ENCODE measurements at regions not wholly inside any gene's neighbourhood (a gene's known extent, or its start where the extent isn't known, plus 50 kb on each side); places are given as distances from the start of the nearest gene placed in this dataset.

DNA sequence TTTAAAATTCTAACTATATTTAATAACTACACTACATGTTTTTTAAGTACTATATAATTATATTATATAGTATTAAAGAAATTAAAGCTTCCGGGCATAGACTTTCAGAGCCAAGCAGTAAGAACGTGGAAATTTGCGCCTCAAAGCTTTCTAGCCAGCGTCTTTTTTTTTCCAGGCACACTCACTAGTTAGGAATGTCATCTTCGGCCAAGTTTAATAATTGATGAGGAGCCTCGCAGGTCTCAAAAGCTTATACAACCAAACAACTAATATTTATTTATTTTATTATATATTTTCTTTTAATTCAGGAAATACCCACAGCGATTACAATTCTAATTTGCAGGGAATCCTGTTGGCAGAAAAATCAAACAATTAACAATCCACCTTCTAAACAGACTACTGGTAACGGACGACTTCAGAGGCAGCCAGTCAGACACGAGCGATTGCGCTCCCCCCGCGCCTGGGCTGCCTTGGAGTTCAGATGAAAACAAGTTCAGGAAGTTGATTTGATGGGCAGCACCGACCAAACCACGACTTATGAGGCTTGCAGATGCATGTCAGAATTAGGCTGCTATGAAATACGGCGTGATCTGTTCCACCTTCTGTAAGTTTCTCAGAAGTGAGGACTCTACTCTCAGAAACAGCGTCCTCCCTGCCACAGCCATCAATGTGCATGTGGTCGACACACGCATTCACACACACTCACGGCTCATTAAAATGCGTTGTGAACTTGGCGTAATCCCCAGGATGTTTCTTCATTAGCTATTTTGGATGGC lies 431.8 kb upstream of the MGMT start:
- in situ Hi-C loops (cut with MboI; ENCODE audit: low sequenced_read_pairs), result loop anchor here (25.0 kb wide), 1 partner anchor 952 kb away; no protein-coding TSS in a partner anchor

- in situ Hi-C loops (cut with MboI; ENCODE audit: low sequenced_read_pairs), result loop anchor here (25.0 kb wide), 1 partner anchor 949 kb away; no protein-coding TSS in a partner anchor
Measured at GRCh38 chr10:129038522-129038921, 428.5 kb upstream of the MGMT start.

DNA sequence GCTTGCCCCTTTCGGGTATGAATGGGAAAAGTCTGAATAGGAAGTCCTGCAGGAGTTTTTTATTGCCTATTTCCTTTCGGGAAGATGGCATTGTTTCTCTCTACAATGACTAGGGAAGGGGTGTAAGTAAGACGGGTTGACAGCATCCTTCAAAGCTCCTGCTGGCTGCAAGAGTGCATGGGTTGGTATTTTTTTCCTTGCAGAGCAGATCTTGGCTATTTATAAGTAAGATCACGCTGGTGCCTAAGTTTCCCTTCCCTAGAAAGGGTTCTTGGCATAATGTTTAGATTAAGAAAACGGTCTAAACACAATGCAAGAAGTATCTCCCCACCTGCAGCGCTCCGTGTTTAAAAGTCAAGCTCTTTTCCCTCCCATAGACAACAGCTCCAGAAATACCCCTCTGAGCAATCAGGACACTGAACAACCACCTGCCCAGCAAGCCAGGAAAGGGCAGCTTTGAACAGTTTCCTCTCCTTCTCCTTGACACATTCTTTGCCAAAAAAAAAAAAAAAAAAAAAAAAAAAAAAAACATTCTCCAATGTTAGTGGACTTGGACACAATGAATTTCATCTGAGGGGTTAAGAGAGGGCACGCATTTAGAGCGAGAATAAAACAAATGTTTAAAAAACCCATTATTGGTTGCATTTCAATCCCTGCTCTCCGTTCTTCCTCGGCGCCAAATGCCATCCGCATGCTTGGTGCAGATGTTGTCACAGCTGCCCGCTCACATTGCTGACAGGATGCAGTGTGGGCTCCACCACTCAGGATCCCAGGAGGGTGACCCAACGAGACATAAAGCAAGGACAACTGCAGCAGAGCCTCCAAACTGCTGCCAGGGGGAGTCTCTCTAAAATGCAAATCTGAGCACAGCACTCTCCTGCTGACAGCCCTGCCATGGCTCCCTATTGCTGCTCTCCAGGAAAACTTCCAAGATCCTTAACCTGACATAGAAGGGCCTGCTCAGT lies 427.4 kb upstream of the MGMT start:
- in situ Hi-C loops (cut with MboI; ENCODE audit: low sequenced_read_pairs), result loop anchor here (25.0 kb wide), 1 partner anchor 948 kb away; no protein-coding TSS in a partner anchor

GRCh38 chr10:129040377-129040776 lies 426.7 kb upstream of the MGMT start:
- in situ Hi-C loops (cut with MboI; ENCODE audit: low sequenced_read_pairs), result loop anchor here (25.0 kb wide), 1 partner anchor 947 kb away; no protein-coding TSS in a partner anchor

DNA sequence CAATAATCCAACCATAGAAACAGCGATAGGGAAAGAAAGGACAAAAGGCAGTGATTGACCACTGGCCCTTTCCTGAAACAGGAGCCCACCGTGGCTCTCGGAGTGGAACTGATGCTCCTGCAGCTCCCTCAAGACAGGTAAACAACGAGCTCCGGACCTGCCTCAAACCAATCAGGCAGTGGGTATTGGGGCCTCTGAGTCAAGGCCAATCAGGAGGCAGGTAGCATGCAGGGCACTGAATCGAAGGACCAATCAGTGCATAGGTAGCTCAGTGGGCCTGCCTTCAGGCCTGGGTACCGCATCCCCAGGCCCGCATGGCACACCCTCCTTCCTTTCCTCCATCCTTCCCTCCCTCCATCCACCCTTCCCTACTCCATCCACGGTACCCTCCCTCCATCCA lies 425.1 kb upstream of the MGMT start:
- in situ Hi-C loops (cut with MboI; ENCODE audit: low sequenced_read_pairs), result loop anchor here (25.0 kb wide), 1 partner anchor 945 kb away; no protein-coding TSS in a partner anchor

GRCh38 chr10:129042776-129043595 lies 424.1 kb upstream of the MGMT start:
- in situ Hi-C loops (cut with MboI; ENCODE audit: low sequenced_read_pairs), result loop anchor here (25.0 kb wide), 1 partner anchor 944 kb away; no protein-coding TSS in a partner anchor

GRCh38 chr10:129043691-129044090 lies 423.4 kb upstream of the MGMT start:
- in situ Hi-C loops (cut with MboI; ENCODE audit: low sequenced_read_pairs), result loop anchor here (25.0 kb wide), 1 partner anchor 944 kb away; no protein-coding TSS in a partner anchor

GRCh38 chr10:129045599-129045998 lies 421.4 kb upstream of the MGMT start:
- in situ Hi-C loops (cut with MboI; ENCODE audit: low sequenced_read_pairs), result loop anchor here (25.0 kb wide), 1 partner anchor 942 kb away; no protein-coding TSS in a partner anchor

- in situ Hi-C loops (cut with MboI; ENCODE audit: low sequenced_read_pairs), result loop anchor here (25.0 kb wide), 1 partner anchor 941 kb away; no protein-coding TSS in a partner anchor
Measured at GRCh38 chr10:129046065-129046681, 420.9 kb upstream of the MGMT start.

DNA sequence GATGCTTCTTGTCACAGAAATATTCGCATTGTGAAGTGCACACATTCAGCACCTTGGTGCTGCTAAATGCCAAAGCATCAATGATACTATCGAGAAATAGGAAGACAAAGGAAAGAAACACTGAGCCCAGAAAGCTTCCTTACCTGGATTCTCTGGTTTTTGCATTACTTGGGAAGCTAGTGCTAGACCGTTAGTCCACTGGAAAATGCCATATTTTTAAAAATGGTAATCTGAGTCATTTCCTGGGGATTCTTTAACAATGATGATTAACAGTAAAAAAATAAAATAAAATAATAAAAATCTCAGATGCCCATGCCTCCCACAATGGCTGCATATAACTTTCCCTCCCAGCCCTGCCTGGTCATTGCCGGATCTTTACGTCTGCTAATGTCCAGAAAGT lies 420.1 kb upstream of the MGMT start:
- in situ Hi-C loops (cut with MboI; ENCODE audit: low sequenced_read_pairs), result loop anchor here (25.0 kb wide), 1 partner anchor 940 kb away; no protein-coding TSS in a partner anchor

GRCh38 chr10:129047600-129047999 lies 419.4 kb upstream of the MGMT start:
- in situ Hi-C loops (cut with MboI; ENCODE audit: low sequenced_read_pairs), result loop anchor here (25.0 kb wide), 1 partner anchor 940 kb away; no protein-coding TSS in a partner anchor

DNA sequence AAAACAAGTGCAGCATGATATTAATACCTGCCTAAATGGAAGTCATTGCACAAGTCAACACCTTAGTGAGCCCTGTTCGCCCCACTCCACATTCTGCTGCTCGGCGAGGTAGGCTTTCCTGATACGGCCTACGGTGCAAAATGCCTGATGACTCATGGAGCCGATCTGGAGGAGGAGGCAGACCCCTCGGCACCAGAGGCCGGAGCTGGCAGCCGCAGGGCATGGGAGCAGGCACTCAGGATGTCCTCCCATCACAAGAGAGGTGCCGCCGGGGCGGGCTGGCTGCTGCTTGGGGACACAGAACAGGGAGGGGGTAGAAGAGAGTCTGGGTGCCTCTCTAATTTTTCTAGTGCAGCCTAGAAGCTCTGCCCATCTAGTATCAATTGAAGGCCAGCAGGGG lies 418.5 kb upstream of the MGMT start:
- in situ Hi-C loops (cut with MboI; ENCODE audit: low sequenced_read_pairs), result loop anchor here (25.0 kb wide), 1 partner anchor 939 kb away; no protein-coding TSS in a partner anchor

DNA sequence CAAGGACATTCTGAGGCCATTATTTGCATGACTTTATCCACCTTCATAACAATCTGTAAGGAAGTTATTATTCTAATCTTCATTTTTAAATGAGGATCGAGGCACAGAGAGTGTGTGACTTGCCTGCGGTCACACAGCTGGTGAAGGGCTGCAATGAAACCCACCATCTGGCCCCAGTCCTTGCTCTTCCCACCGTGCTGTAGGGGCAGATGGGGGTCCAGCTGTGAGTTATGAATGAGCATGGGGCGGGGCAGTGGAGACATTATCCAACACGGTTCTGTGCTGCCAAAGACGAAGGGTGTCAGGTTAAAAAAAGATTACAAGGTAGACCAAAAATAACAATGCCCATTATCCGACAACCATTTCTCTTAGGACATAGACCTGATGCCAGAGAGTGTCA lies 417.5 kb upstream of the MGMT start:
- in situ Hi-C loops (cut with MboI; ENCODE audit: low sequenced_read_pairs), result loop anchor here (25.0 kb wide), 1 partner anchor 938 kb away; no protein-coding TSS in a partner anchor

GRCh38 chr10:129055225-129055624 lies 411.8 kb upstream of the MGMT start:
- in situ Hi-C loops (cut with MboI; ENCODE audit: low sequenced_read_pairs), result no loop called here

DNA sequence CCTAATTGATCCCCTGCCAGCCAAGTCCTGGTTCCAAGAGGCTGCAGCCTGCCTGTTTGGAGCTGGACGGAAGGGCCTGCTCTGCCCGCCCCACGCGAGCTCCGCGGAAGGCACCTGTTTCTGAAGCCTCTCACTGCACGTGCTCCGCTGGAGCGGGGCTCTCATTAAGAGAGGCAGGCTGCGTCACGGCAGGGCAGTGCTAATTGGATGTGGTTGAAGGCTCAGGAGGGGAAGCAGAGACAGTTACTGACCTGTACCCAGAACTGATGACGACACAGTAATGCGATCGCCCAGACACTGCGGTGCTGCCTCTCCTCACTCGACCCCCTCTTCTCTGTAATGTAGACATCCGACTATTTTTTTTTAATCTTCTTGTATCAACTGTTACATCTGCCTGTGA lies 411.1 kb upstream of the MGMT start:
- in situ Hi-C loops (cut with MboI; ENCODE audit: low sequenced_read_pairs), result no loop called here

GRCh38 chr10:129056734-129057689 lies 410.0 kb upstream of the MGMT start:
- in situ Hi-C loops (cut with MboI; ENCODE audit: low sequenced_read_pairs), result no loop called here

DNA sequence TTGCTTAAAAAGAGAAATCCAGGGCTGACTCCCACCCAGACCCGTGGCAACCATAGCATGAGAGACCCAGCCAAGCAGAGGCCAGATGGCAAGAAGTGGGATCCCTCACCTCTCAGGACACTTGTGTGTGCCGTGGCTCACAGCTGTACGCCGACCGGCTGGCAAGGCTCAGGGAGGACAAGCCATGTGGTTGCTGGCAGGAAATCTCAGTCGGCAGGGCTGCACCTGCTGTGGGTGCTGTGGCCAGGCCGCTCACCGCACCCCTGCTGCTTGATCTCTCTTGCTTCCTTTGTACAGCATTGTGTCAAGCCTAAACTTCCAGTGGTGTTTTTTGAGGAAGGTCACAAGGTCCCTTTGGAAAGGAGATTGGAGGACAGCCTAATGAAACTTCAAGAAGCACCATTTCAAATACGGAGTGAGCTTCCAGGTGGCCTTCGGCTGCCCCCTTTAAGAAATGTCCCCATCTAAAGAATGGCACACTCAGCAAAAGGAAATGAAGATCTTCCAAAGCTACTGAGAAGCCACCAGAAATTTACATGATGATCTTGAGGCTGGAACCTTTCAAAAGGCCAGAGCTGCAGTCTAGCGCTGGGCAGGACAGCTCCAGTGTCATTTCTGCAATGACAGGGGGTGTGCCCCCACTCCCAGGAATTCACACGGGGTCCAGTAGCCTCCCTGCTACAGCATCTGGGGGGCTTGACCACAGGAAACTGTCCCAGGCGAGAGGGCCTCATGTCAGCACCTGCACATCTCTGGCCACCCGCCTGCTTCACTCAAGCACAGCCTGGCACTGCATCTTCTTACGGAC lies 409.0 kb upstream of the MGMT start:
- in situ Hi-C loops (cut with MboI; ENCODE audit: low sequenced_read_pairs), result no loop called here
